ENCODE measurements at regions not wholly inside any gene's neighbourhood (a gene's known extent, or its start where the extent isn't known, plus 50 kb on each side); places are given as distances from the start of the nearest gene placed in this dataset.
"Not testable (repeated sequence)": the region's sequence is repeated elsewhere in the genome, so short reads cannot be mapped to it uniquely, and the experiment has no call there.

- H3K9me3 ChIP-seq (ENCODE audit: control insufficient read depth, low read length), result peaks cover 9% of the 10 kb centered on the region
- no peak overlapping the region for H2AFZ ChIP-seq (ENCODE audit: low read depth, low read length)
- H3K23ac ChIP-seq (ENCODE audit: low read length in 2 of 2), result no peak overlapping the region
- H3K4ac ChIP-seq (ENCODE audit: low read depth in 1 of 2, low read length in 2 of 2), result no peak overlapping the region
- no peak overlapping the region for H3K4me2 ChIP-seq (ENCODE audit: low read length, poor library complexity, severe bottlenecking)
- no peak overlapping the region for H2AK5ac ChIP-seq (ENCODE audit: low read length, severe bottlenecking)
- no peak overlapping the region for H4K91ac ChIP-seq (ENCODE audit: low read length)
- H4K8ac ChIP-seq (ENCODE audit: low read length), result no peak overlapping the region
- H3K27me3 ChIP-seq (ENCODE audit: control insufficient read depth in 1 of 2, insufficient read depth in 1 of 2, low read length in 2 of 2), result peaks cover 0 to 3% of the 10 kb centered on the region in 2 experiments
- no peak overlapping the region for H3K4me3 ChIP-seq (ENCODE audit: insufficient read depth in 1 of 2, low read depth in 1 of 2, low read length in 2 of 2)
- H3K4me1 ChIP-seq (ENCODE audit: control insufficient read depth, insufficient read depth, low read depth, low read length), result peaks cover 3% of the 10 kb centered on the region
- no peak overlapping the region for H2BK120ac ChIP-seq (ENCODE audit: low read depth, low read length)
- no peak overlapping the region for H3K9ac ChIP-seq (ENCODE audit: low read length)
- no peak overlapping the region for H3K27ac ChIP-seq (ENCODE audit: low read length, poor library complexity, severe bottlenecking)
- H3K79me1 ChIP-seq (replicated peaks; ENCODE audit: low read length, poor library complexity, severe bottlenecking), result no peaks in the 10 kb centered on the region
- no peaks in the 10 kb centered on the region for H3K36me3 ChIP-seq (ENCODE audit: control insufficient read depth in 1 of 2, insufficient read depth in 2 of 2, low read depth in 1 of 2, low read length in 2 of 2)
- no peak overlapping the region for H2BK12ac ChIP-seq (ENCODE audit: low read length in 2 of 2)
- H2BK5ac ChIP-seq (ENCODE audit: low read depth, low read length, poor library complexity, severe bottlenecking), result no peak overlapping the region
- no peak overlapping the region for H3K18ac ChIP-seq (ENCODE audit: low read depth in 1 of 2, low read length in 2 of 2)
- no peak overlapping the region for H2BK15ac ChIP-seq (ENCODE audit: low read depth, poor library complexity, severe bottlenecking)
- no peak for DNase-seq
- H3K14ac ChIP-seq (ENCODE audit: low read length in 2 of 2), result no peak overlapping the region
Measured at GRCh38 chr5:136740228-136740627, 374.9 kb upstream of the TRPC7 start.

GRCh38 chr5:136739271-136739670 is 373.9 kb upstream of the TRPC7 start:
- not testable (repeated sequence) for H3K4me2 ChIP-seq (ENCODE audit: low read length, poor library complexity, severe bottlenecking); H2BK12ac ChIP-seq (ENCODE audit: low read length in 2 of 2); H4K91ac ChIP-seq (ENCODE audit: low read length); H2BK120ac ChIP-seq (ENCODE audit: low read depth, low read length); H2BK15ac ChIP-seq (ENCODE audit: low read depth, poor library complexity, severe bottlenecking); H2AK5ac ChIP-seq (ENCODE audit: low read length, severe bottlenecking); H3K4ac ChIP-seq (ENCODE audit: low read depth in 1 of 2, low read length in 2 of 2); H4K8ac ChIP-seq (ENCODE audit: low read length); H3K79me1 ChIP-seq (replicated peaks; ENCODE audit: low read length, poor library complexity, severe bottlenecking); H3K36me3 ChIP-seq (ENCODE audit: control insufficient read depth in 1 of 2, insufficient read depth in 2 of 2, low read depth in 1 of 2, low read length in 2 of 2); H3K9ac ChIP-seq (ENCODE audit: low read length); H2AFZ ChIP-seq (ENCODE audit: low read depth, low read length); DNase-seq; H3K23ac ChIP-seq (ENCODE audit: low read length in 2 of 2); H3K14ac ChIP-seq (ENCODE audit: low read length in 2 of 2); H2BK5ac ChIP-seq (ENCODE audit: low read depth, low read length, poor library complexity, severe bottlenecking); H3K18ac ChIP-seq (ENCODE audit: low read depth in 1 of 2, low read length in 2 of 2); H3K27ac ChIP-seq (ENCODE audit: low read length, poor library complexity, severe bottlenecking); H3K9me3 ChIP-seq (ENCODE audit: control insufficient read depth, low read length); H3K27me3 ChIP-seq (ENCODE audit: control insufficient read depth in 1 of 2, insufficient read depth in 1 of 2, low read length in 2 of 2); H3K4me3 ChIP-seq (ENCODE audit: insufficient read depth in 1 of 2, low read depth in 1 of 2, low read length in 2 of 2); H3K4me1 ChIP-seq (ENCODE audit: control insufficient read depth, insufficient read depth, low read depth, low read length)
- WGBS, result 84% methylated on average over 4 of the region's 4 CpGs

GRCh38 chr5:136738829-136739228 is 373.5 kb upstream of the TRPC7 start:
- Histone ChIP-seq H3K14ac (ENCODE audit: low read length in 2 of 2) (no peak overlapping the region), H2AFZ (ENCODE audit: low read depth, low read length) (no peak overlapping the region), H3K79me1 (replicated peaks; ENCODE audit: low read length, poor library complexity, severe bottlenecking) (no peaks in the 10 kb centered on the region), H2BK15ac (ENCODE audit: low read depth, poor library complexity, severe bottlenecking) (no peak overlapping the region), H3K4me3 (ENCODE audit: insufficient read depth in 1 of 2, low read depth in 1 of 2, low read length in 2 of 2) (no peak overlapping the region), H2BK12ac (ENCODE audit: low read length in 2 of 2) (no peak overlapping the region), H3K4ac (ENCODE audit: low read depth in 1 of 2, low read length in 2 of 2) (no peak overlapping the region), H3K27me3 (ENCODE audit: control insufficient read depth in 1 of 2, insufficient read depth in 1 of 2, low read length in 2 of 2) (peaks cover 0 to 3% of the 10 kb centered on the region in 2 experiments), H2BK5ac (ENCODE audit: low read depth, low read length, poor library complexity, severe bottlenecking) (no peak overlapping the region), H3K9me3 (ENCODE audit: control insufficient read depth, low read length) (peaks cover 9% of the 10 kb centered on the region), H3K18ac (ENCODE audit: low read depth in 1 of 2, low read length in 2 of 2) (no peak overlapping the region), H3K9ac (ENCODE audit: low read length) (no peak overlapping the region), H2AK5ac (ENCODE audit: low read length, severe bottlenecking) (no peak overlapping the region), H4K8ac (ENCODE audit: low read length) (no peak overlapping the region), H2BK120ac (ENCODE audit: low read depth, low read length) (no peak overlapping the region), H3K27ac (ENCODE audit: low read length, poor library complexity, severe bottlenecking) (no peak overlapping the region), H4K91ac (ENCODE audit: low read length) (no peak overlapping the region), H3K23ac (ENCODE audit: low read length in 2 of 2) (no peak overlapping the region), H3K36me3 (ENCODE audit: control insufficient read depth in 1 of 2, insufficient read depth in 2 of 2, low read depth in 1 of 2, low read length in 2 of 2) (no peaks in the 10 kb centered on the region), H3K4me2 (ENCODE audit: low read length, poor library complexity, severe bottlenecking) (no peak overlapping the region), H3K4me1 (ENCODE audit: control insufficient read depth, insufficient read depth, low read depth, low read length) (peaks cover 3% of the 10 kb centered on the region)
- DNase-seq, result no peak
- WGBS, result 83% methylated on average over 1 of the region's 2 CpGs

GRCh38 chr5:136736021-136736420 is 370.7 kb upstream of the TRPC7 start:
- H3K4me3 ChIP-seq (ENCODE audit: insufficient read depth in 1 of 2, low read depth in 1 of 2, low read length in 2 of 2), result no peak overlapping the region
- H3K18ac ChIP-seq (ENCODE audit: low read depth in 1 of 2, low read length in 2 of 2), result no peak overlapping the region
- peaks cover 0 to 3% of the 10 kb centered on the region in 2 experiments for H3K27me3 ChIP-seq (ENCODE audit: control insufficient read depth in 1 of 2, insufficient read depth in 1 of 2, low read length in 2 of 2)
- H4K91ac ChIP-seq (ENCODE audit: low read length), result no peak overlapping the region
- 48% methylated on average over 3 of the region's 6 CpGs for WGBS
- no peak overlapping the region for H2BK15ac ChIP-seq (ENCODE audit: low read depth, poor library complexity, severe bottlenecking)
- H3K9ac ChIP-seq (ENCODE audit: low read length), result no peak overlapping the region
- H2BK120ac ChIP-seq (ENCODE audit: low read depth, low read length), result no peak overlapping the region
- H2BK12ac ChIP-seq (ENCODE audit: low read length in 2 of 2), result no peak overlapping the region
- DNase-seq, result no peak
- no peak overlapping the region for H3K4me2 ChIP-seq (ENCODE audit: low read length, poor library complexity, severe bottlenecking)
- no peak overlapping the region for H3K27ac ChIP-seq (ENCODE audit: low read length, poor library complexity, severe bottlenecking)
- no peak overlapping the region for H4K8ac ChIP-seq (ENCODE audit: low read length)
- H3K79me1 ChIP-seq (replicated peaks; ENCODE audit: low read length, poor library complexity, severe bottlenecking), result no peaks in the 10 kb centered on the region
- no peak overlapping the region for H3K14ac ChIP-seq (ENCODE audit: low read length in 2 of 2)
- no peak overlapping the region for H3K4ac ChIP-seq (ENCODE audit: low read depth in 1 of 2, low read length in 2 of 2)
- no peak overlapping the region for H2AFZ ChIP-seq (ENCODE audit: low read depth, low read length)
- no peak overlapping the region for H3K23ac ChIP-seq (ENCODE audit: low read length in 2 of 2)
- H2BK5ac ChIP-seq (ENCODE audit: low read depth, low read length, poor library complexity, severe bottlenecking), result no peak overlapping the region
- no peaks in the 10 kb centered on the region for H3K9me3 ChIP-seq (ENCODE audit: control insufficient read depth, low read length)
- H3K36me3 ChIP-seq (ENCODE audit: control insufficient read depth in 1 of 2, insufficient read depth in 2 of 2, low read depth in 1 of 2, low read length in 2 of 2), result no peaks in the 10 kb centered on the region
- peaks cover 5% of the 10 kb centered on the region for H3K4me1 ChIP-seq (ENCODE audit: control insufficient read depth, insufficient read depth, low read depth, low read length)
- H2AK5ac ChIP-seq (ENCODE audit: low read length, severe bottlenecking), result no peak overlapping the region
